ENCODE measurements at regions not wholly inside any gene's neighbourhood (a gene's known extent, or its start where the extent isn't known, plus 50 kb on each side); places are given as distances from the start of the nearest gene placed in this dataset.

- DNase-seq (ENCODE audit: extremely low read depth in 1 of 4, low spot score in 3 of 4) (no peak), ATAC-seq (peak; percentile 56; the same call in 2 of the 3 replicates), FAIRE-seq (no peak)
- no peaks in the 10 kb centered on the region for H3K9me3 ChIP-seq (replicated peaks; ENCODE audit: control insufficient read depth, insufficient read depth, low read depth, low read length)
- in situ Hi-C loops (cut with MboI) (no loop called here), intact Hi-C loops (cut with micrococcal nuclease) (no loop called here)
- no peak overlapping the region for H3K27ac ChIP-seq (ENCODE audit: extremely low read depth, low read depth, low read length)
- POLR2A ChIA-PET, result no interaction called here
- H3K79me2 ChIP-seq (ENCODE audit: control insufficient read depth, insufficient read depth, low read length), result no peaks in the 10 kb centered on the region
- H3K9me1 ChIP-seq (ENCODE audit: control insufficient read depth, insufficient read depth, low read length), result no peaks in the 10 kb centered on the region
- CTCF ChIA-PET (ENCODE audit: low intra/inter-chr PET ratio), result no interaction called here
- H4K20me1 ChIP-seq (replicated peaks; ENCODE audit: control insufficient read depth, insufficient read depth, low read length), result no peaks in the 10 kb centered on the region
- H2AFZ ChIP-seq (ENCODE audit: low read depth, low read length), result no peak overlapping the region
- BruUV-seq (replicated peaks), result no TSS peak
- peaks cover 22 to 51% of the 10 kb centered on the region in 2 experiments; a peak in 4 of 5 replicates for H3K27me3 ChIP-seq (ENCODE audit: control insufficient read depth in 2 of 2, insufficient read depth in 2 of 2, low read length in 2 of 2)
- no peak overlapping the region for H3K4me3 ChIP-seq
- no peak overlapping the region for H3K4me2 ChIP-seq (ENCODE audit: insufficient read depth, low read length)
- H3K36me3 ChIP-seq (ENCODE audit: control insufficient read depth, insufficient read depth, low read length), result no peaks in the 10 kb centered on the region
- H3K9ac ChIP-seq (ENCODE audit: insufficient read depth in 1 of 2, low read depth in 2 of 2, low read length in 2 of 2), result no peak overlapping the region
- 0 out of 2 replicates have a peak, but pooled peaks have one; percentile 21 for TF ChIP-seq FOSL1 (tag; conservative IDR thresholded peaks at IDR 0.05)
- no peak for TF ChIP-seq ZBED1 (IDR thresholded peaks at IDR 0.05)
- TF ChIP-seq MEIS2 (IDR thresholded peaks at IDR 0.05; ENCODE audit: partially characterized antibody), result peak; percentile 15
- TF ChIP-seq ATF1 (CRISPR knock-in tag; IDR thresholded peaks at IDR 0.05), result no peak
- peak; percentile 35; the same call in 1 of the 2 replicates for TF ChIP-seq ATF1 (tag; IDR thresholded peaks at IDR 0.05)
- no peak for TF ChIP-seq TARDBP (IDR thresholded peaks at IDR 0.05)
- TF ChIP-seq MXI1 (IDR thresholded peaks at IDR 0.05; ENCODE audit: low read depth, low read length), result no peak
- peak; percentile 46; the same call in 1 of the 2 replicates for TF ChIP-seq JUND (IDR thresholded peaks at IDR 0.05; ENCODE audit: borderline replicate concordance, low read depth, low read length)
- TF ChIP-seq JUND (tag; IDR thresholded peaks at IDR 0.05; ENCODE audit: borderline replicate concordance, low read depth, low read length), result peak; percentile 43; the same call in 1 of the 3 replicates
- TF ChIP-seq ATF3 (IDR thresholded peaks at IDR 0.05), result peak; percentile 65
- no peak for TF ChIP-seq ATF3 (CRISPR knock-in tag; conservative IDR thresholded peaks at IDR 0.05)
- WGBS (ENCODE audit: insufficient coverage, low coverage, missing lambda C conversion rate), result 3% methylated on average over 5 of the region's 5 CpGs
- H3K4me1 ChIP-seq (replicated peaks in 1 of 2; ENCODE audit: control insufficient read depth in 2 of 2, insufficient read depth in 2 of 2, low read length in 2 of 2), result no peaks in the 10 kb centered on the region
These were observed 59.0 kb downstream of the ING2 start for GRCh38 chr4:183563874-183564273.
